DND-41 (cell line): ENCODE measurements at regions not wholly inside any gene's neighbourhood (a gene's known extent, or its start where the extent isn't known, plus 50 kb on each side); places are given as distances from the start of the nearest gene placed in this dataset.

Source experiments
- EZH2 ChIP-seq: IDR thresholded peaks from 3 replicates; pipeline ENCODE4 v1.6.1; 2012; ENCODE audit warnings: borderline replicate concordance, low read depth, mild to moderate bottlenecking, moderate library complexity, low read length, inconsistent platforms; ENCODE audit not compliant: severe bottlenecking
- TF ChIP-seq, protein P1 (sequence below): IDR thresholded peaks from 2 replicates; pipeline ENCODE4 v1.5.1; 2012; ENCODE audit warnings: borderline replicate concordance, low read length, moderate library complexity, mild to moderate bottlenecking; ENCODE audit not compliant: poor library complexity, severe bottlenecking; ENCODE audit errors: extremely low read depth

DNA sequence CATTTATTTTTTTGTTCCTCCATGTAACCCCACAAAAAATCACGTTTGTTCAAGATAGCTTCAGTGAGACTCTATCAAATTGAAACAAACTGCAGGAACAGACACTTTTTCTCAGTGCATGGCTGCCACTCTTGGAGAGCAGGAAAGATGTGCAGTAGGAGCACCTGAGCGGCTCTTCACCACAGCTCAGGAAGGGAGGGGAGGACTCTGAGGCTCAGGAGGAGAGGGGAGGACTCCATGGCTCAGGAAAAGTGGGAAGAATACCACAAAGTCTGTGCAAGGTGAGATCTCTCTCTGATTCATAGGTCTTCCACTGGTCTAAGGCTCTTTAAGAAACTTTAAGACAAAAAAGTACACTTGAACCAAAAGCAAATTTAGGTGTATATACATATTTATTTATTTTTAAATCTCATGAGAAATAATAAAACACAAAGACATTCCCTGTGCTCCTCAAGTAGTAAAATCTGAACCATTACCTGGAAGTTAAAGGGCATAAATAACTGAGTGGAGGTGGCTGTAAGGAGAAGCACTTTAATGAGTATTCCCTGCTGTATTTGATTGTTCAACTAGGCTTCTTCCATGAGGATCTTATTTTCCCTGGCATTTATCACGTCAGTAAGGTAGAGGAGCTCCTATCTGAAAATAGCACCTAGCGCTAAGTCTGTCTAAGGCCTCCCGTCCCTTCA lies 69.2 kb upstream of the CCN6 start:
- TF ChIP-seq, protein P1, sequence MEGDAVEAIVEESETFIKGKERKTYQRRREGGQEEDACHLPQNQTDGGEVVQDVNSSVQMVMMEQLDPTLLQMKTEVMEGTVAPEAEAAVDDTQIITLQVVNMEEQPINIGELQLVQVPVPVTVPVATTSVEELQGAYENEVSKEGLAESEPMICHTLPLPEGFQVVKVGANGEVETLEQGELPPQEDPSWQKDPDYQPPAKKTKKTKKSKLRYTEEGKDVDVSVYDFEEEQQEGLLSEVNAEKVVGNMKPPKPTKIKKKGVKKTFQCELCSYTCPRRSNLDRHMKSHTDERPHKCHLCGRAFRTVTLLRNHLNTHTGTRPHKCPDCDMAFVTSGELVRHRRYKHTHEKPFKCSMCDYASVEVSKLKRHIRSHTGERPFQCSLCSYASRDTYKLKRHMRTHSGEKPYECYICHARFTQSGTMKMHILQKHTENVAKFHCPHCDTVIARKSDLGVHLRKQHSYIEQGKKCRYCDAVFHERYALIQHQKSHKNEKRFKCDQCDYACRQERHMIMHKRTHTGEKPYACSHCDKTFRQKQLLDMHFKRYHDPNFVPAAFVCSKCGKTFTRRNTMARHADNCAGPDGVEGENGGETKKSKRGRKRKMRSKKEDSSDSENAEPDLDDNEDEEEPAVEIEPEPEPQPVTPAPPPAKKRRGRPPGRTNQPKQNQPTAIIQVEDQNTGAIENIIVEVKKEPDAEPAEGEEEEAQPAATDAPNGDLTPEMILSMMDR, result no peak
- TF ChIP-seq EZH2, result no peak
